IPS DF 4.7 (cell line): ENCODE measurements at regions not wholly inside any gene's neighbourhood (a gene's known extent, or its start where the extent isn't known, plus 50 kb on each side); places are given as distances from the start of the nearest gene placed in this dataset.
"Not testable (repeated sequence)": the region's sequence is repeated elsewhere in the genome, so short reads cannot be mapped to it uniquely, and the experiment has no call there.

ENCODE experiments used
- DNase-seq: peaks from one replicate; pipeline ENCODE4 v3.0.0-alpha.2; 2013; ENCODE audit warnings: low spot score; ENCODE audit errors: extremely low read depth

DNA sequence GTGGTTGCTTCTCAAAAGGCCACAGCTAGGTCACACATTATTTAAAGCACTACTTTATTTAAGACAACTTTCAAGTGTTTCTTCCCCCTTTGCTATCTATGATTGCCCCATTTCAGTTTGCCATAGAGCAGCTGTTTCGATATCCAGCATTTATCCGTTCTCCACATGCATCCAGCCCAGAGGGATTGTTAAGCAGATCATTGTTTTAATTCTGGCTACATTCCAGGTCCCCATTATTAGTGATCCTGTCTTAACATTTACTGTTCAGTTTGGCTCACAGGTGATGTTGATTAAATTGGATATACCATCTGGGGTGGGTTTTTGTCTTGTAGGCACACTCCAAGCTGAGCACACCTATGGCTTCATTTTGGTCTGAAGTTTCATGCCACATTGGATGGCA, 638.7 kb downstream of the ZEB2 start:
- DNase-seq = no peak

DNA sequence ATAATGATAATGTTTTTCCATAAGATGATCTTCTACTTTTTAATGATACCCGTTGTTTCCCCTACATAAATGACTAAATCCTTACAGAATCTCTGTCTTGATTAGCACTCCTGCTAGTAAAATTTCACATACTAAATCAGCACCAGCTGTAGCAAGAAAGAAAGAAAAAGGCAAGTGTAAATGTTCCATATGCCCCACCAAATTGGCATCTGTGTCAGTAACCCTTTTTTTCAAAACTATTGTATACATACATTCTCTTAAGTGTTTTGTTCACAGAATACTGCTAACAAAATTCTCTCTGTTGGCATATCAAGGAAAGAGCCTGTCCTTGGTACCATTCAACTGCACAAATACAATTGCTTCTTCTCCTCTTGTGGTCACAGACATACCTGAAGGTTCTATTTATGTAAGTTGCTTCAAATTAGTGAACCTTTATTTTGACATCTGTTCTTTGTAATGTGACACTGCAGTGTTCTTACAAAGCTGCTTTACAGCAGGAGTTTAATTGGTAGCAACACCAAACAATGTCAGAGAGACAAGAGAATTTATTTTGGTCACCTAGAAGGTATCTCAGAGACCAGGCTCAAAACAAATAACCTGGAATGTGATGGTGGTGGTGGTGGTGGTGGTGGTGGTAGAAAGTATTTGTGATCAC, 641.9 kb downstream of the ZEB2 start:
- DNase-seq = no peak

GRCh38 chr2:143877056-143877455, 642.9 kb downstream of the ZEB2 start:
- DNase-seq = no peak

GRCh38 chr2:143875295-143876233, 644.4 kb downstream of the ZEB2 start:
- DNase-seq = no peak

- no peak for DNase-seq
Observed at GRCh38 chr2:143873886-143874285, 646.0 kb downstream of the ZEB2 start.

- DNase-seq = no peak
Observed at GRCh38 chr2:143870696-143871095, 649.2 kb downstream of the ZEB2 start.

DNA sequence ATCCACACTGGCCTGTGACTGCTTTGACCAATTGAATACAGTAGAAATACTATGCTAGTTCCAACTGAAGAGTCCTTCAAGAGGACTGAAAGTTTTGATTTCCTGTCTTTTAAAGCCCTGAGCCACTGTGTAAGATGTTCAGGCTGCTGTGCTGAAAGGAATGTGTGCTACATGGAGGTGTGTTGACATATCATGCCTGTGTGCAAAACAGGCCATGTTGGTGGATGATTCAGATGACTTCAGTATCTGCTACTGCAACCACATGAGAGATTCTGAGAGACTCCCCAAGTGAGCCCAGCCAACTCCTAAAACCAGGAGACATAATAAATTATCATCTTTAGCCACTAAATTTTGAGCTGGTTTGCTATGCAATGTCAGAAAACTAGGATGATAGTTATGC, 662.9 kb downstream of the ZEB2 start:
- DNase-seq = no peak

GRCh38 chr2:143852759-143853158, 667.2 kb downstream of the ZEB2 start:
- DNase-seq = no peak

DNA sequence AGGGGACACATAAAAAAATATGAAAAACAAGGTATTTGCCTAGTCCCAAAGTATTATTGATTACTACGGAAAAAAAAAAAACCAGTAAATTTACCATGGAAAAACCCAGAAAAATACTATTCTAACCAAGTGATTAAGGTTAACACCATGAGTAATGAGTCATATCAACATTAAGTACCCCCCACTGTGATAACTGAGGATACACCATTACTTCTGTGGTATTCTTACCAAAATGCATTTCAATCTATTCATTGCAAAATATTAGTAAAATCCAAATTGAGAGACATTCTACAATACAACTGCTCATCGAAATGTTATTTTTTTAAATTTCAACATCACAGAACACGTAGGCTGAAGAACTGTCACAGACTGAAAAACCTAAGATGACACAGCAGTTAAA, 669.8 kb downstream of the ZEB2 start:
- no peak for DNase-seq

- DNase-seq = no peak
Observed at GRCh38 chr2:143847257-143847656, 672.7 kb downstream of the ZEB2 start.

DNA sequence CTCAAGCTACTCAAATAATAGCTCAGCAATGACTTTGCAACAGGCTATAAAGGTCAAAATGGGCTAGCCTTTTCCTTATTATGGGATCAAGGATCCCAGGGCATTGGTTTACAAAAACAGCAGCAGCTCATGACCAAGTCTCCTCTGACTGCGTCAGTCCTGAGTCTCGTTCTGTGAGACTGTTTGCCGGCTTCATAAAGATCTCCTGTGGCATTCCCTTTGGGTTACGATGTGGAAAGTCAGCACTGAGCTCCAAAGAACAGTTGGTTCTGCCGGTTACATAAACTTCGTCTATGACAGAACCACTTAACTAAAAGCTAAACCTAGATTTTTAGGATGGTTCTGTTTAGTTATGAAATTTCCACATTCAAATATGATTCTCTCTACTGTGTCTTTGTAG, 674.9 kb downstream of the ZEB2 start:
- DNase-seq = no peak

DNA sequence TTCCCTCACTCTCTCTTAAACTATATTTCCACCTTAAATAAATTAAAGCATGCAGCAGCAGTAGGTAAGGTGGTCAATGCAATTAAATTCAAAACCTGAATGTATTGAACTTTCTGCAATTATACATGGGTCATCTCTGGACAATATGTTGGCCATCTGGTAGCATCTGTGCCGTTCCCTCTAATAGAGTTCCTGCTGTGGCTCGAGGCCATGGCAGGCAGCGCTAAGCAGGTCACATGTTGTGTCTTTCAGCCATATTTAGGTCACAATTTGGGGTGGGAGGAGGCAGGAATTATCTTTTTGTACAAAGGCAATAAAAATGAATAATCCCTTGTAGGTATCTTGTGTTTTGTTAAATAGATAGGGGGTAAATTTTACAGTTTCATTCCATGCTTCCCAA, 676.2 kb downstream of the ZEB2 start:
- DNase-seq = no peak

- no peak for DNase-seq
Observed at GRCh38 chr2:143842836-143843235, 677.1 kb downstream of the ZEB2 start.

DNA sequence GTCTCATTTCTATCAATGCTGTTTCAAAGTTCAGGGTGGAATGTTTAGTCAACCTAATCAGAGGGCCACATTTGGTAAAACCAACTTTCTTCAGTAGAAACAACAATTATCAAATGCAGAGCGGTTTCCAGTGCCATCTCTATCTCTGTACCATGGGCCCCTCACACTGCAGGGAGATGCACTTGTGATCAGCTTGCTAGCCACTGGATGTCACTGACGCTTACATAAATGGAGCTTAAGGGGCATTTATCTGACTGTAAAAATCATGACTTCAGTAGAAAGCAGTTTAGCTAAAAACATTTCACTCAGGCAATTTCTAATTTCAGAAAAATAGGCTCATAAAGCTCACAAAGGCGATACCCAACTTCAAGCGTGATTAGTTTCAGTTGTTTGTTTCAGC, 678.0 kb downstream of the ZEB2 start:
- DNase-seq = no peak

DNA sequence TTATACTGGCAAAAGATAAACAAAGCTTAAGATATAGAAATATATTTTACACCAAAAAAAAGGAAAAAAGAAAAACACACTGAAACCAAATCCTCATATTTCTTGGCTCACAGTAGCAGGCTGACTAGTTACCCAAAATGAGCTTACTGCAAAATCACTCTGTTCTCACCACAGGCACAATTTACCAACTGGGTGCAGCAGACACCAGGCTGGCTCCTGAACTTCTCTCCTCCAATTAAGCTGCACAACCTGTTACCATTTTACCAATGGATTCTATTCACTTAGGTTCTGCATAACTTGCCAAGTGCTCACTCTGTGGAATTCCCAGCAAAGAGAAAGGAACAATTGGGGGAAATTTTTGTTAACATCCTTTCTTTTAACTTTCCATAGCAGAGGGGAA, 679.3 kb downstream of the ZEB2 start:
- DNase-seq = no peak

- no peak for DNase-seq
Observed at GRCh38 chr2:143840194-143840593, 679.7 kb downstream of the ZEB2 start.

GRCh38 chr2:143839456-143839855, 680.5 kb downstream of the ZEB2 start:
- DNase-seq = no peak

DNA sequence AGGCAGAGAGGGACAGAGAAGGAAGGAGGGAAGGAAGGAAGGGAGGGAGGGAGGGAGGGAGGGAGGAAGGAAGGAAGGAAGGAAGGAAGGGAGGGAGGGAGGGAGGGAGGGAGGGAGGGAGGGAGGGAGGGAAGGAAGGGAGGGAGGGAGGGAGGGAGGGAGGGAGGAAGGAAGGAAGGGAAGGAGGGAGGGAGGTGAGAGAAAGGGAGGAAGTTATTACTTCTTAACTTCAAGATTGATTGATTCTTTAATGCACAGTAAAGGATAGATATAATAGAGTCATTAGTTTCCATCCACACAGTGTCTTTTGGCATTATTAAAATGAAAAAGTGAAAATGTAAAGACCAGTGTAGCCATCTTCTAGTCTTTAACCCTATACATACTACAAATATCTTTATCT, 682.9 kb downstream of the ZEB2 start:
- not testable (repeated sequence) for DNase-seq

DNA sequence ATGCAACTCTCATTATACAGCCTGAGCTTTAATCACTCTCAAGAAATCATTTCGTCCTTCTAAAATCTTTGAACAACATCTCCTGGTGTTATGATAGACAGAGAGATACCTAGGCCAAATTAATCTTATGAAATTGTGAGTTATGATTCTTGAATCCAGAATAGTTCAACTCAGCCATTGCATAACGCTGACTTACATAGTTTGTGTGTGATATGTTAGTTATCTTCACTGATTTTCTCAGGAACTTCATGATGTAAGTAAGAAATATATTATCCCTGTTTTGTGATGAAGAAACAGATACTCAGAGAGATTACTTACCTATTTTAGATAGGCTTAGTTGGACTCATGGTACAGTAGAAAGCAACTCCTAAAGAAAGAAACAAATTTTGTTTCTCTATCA, 684.4 kb downstream of the ZEB2 start:
- no peak for DNase-seq

DNA sequence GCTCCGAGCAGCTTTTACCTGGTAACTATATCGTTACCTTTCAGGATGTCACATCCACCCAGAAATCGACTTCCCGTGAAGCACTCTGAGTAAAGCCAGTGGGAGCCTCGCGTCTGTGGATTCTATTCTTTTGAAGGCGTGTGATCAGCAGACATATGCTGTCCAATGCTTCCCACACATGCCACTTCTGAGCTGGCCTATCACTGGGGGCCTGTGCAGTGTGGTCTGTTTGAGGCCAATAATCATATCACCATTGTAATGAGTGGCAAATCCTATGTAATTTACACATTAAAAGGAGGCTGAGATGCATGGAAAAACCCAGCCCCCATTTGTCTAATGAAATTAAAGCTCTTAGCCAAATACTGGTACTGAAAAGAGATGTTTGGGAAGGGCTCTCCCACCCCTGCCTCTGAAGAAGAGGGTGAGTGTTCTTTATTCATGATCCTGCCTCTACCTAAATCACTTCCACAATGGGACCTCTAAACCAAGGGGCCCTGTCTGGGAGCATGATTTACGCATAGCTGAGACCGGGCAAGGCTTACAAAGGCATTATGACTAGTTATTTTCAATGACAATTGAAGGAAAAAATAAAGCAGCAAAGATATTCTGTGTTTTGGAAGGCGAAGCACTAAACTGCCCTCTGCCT, 686.8 kb downstream of the ZEB2 start:
- no peak for DNase-seq

DNA sequence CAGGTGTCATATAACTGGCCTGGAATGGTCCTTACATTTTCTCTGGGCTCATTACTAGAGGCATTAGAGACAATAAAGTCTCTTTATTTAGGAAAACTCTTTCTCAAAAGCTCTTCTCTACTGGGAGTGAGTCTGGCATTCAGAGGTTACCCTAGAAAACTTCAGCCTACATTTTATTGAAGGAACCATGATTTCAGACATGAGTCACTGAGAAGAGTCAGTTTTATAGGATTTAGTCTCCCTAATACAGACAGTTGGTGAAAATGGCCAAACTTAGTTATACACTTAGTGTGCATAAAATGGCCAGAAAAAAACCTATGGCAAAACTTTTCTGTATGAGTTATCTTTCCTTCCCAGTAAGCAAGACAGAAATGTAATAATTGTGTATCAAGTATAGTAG, 689.4 kb downstream of the ZEB2 start:
- no peak for DNase-seq

DNA sequence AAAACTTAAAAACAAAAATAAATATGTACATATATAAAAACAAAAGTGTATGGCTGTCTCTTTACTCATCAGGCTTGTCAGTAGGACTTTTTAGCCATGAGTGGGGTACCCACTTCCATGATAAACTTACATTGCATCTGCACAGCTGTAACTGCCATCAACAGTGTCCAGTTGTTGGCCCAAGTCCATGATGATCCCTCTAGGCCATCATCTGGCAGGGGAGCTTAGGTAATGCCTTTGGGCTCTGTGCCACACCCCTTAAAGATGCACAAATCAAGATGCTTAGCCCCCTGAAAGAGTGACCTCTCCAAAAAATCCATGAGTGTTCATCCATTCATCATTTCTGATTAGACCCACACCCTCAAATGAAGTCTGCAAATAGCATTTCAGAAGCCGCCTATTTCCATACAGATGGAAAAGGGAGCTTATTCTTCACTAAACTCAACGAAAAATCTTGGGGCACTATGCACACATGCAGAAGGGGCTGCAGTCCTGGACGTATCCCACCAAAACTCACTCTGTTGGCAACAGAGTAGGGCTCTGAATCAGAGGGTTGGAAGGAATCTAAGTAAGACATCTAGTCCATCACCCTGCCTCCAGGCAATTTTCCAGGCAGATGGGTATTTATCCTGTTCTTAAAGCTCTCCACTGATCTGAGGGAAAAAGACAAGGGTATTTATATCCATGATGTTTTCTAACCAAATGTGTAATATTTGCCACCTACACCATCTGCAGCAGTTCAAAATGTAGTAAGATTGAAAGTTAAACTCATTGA, 691.0 kb downstream of the ZEB2 start:
- no peak for DNase-seq
